GM19395 (cell line): ENCODE measurements at regions not wholly inside any gene's neighbourhood (a gene's known extent, or its start where the extent isn't known, plus 50 kb on each side); places are given as distances from the start of the nearest gene placed in this dataset.

ENCODE experiments used
- ATAC-seq: cut with Tn5 transposase; IDR thresholded peaks from one replicate; pipeline ENCODE4 v1.9.1; 2021; ENCODE audit warnings: mild to moderate bottlenecking, moderate library complexity; ENCODE audit not compliant: unreplicated experiment

- ATAC-seq, result no peak
Measured at GRCh38 chr9:134271338-134272301, 54.6 kb upstream of the RXRA start.

GRCh38 chr9:134272302-134273023 is 53.8 kb upstream of the RXRA start:
- no peak for ATAC-seq

- no peak for ATAC-seq
Measured at GRCh38 chr9:134273647-134274046, 52.6 kb upstream of the RXRA start.

- no peak for ATAC-seq
Measured at GRCh38 chr9:134275375-134275774, 50.9 kb upstream of the RXRA start.

GRCh38 chr9:134276453-134277245 is 49.6 kb upstream of the RXRA start:
- ATAC-seq, result no peak
